ENCODE measurements at regions not wholly inside any gene's neighbourhood (a gene's known extent, or its start where the extent isn't known, plus 50 kb on each side); places are given as distances from the start of the nearest gene placed in this dataset.

GRCh38 chr1:199243423-199244061 lies 604.7 kb downstream of the PTPRC start:
- TF ChIP-seq CTCF (IDR thresholded peaks at IDR 0.05; ENCODE audit: low read depth, low read length) (peak; percentile 95), EZH2phosphoT487 (IDR thresholded peaks at IDR 0.05; ENCODE audit: low read depth) (no peak)

Data from OCI-LY3 (cell line).